ENCODE measurements at regions not wholly inside any gene's neighbourhood (a gene's known extent, or its start where the extent isn't known, plus 50 kb on each side); places are given as distances from the start of the nearest gene placed in this dataset.
"Not testable (repeated sequence)": the region's sequence is repeated elsewhere in the genome, so short reads cannot be mapped to it uniquely, and the experiment has no call there.

- H3K9me3 ChIP-seq (ENCODE audit: low read depth); H3K4me1 ChIP-seq (ENCODE audit: low read depth); H3K27me3 ChIP-seq; H3K36me3 ChIP-seq: not testable (repeated sequence)
- Histone ChIP-seq H3K27ac (peak overlapping the region; percentile 98), H3K4me3 (peak overlapping the region; percentile 63)
- DNase-seq (ENCODE audit: low read depth in 1 of 2, low spot score in 1 of 2): peak; percentile 2 to 22
Measured at GRCh38 chr2:87075054-87075790, 53.6 kb upstream of the PLGLB1 start.

DNA sequence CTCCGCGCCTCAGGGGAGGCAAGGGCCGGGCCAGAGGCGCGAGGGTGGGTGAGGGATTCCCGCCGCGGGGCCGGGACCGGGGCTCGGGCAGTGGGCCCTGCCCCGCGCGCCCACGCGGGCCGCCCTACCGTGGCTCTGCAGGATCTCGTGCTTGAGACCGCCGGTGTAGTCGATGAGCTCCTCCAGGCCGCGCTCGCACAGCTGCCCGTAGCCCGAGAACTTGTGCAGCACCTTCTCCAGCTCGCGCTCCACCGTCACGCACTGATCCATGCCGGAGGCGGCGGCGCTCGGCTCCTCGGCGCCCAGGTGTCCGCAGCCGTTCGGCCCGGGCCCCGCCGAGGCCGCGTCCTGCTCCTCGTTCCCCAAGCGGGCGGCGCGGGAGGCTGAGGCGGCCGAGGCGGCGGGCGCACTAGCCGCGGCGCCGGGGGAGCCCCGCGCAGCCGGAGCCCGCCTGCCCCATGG, 54.2 kb upstream of the PLGLB1 start:
- H3K27ac ChIP-seq: peak overlapping the region; percentile 98
- not testable (repeated sequence) for H3K9me3 ChIP-seq (ENCODE audit: low read depth); H3K4me1 ChIP-seq (ENCODE audit: low read depth); H3K27me3 ChIP-seq; H3K36me3 ChIP-seq
- peak overlapping the region; percentile 63 for H3K4me3 ChIP-seq
- DNase-seq (ENCODE audit: low read depth in 1 of 2, low spot score in 1 of 2): peak; percentile 57 to 60

DNA sequence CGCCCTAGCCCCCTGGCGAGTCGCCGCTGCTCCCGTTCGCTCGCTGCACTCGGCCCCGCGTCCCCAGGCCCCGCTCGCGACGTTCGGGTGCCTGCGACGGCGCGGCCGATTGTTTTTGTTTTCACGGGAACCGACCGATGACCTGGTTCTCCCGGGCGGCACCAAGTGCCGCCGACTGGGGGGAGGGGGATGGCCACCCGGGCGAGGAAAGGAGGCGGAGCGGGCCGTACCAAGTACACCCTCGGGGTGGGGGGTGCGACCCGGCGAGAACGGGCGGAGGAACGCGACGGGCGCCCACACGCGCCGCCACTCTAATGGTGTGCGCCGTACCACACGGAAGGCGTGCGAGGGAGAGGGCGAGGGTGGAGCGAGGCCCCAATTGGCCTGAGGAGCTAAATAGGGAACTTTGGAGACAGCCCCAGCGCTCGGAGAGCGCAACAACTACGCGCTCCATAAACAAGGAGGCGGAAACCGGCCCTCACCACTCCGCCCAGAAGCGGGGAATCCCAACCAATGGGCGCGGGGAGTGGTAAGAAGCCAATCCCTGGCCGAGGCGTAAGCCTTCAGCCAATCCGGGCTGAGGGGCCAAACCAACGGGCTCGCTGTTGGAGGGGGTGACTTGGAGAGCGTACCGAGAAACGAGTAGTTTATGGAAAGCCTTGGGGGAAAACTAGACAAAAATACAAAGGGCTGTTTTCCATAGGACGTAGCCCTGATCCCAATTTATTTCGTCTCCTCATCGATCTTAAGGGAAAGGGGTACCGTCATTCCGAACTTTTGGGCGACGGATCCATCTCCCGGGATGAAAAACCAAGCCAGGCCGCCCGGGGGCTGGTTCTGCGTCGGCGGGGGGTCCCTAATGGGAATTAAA, 54.8 kb upstream of the PLGLB1 start:
- Histone ChIP-seq H3K4me3 (peak overlapping the region; percentile 63), H3K27ac (peak overlapping the region; percentile 98)
- not testable (repeated sequence) for H3K36me3 ChIP-seq; H3K9me3 ChIP-seq (ENCODE audit: low read depth); H3K27me3 ChIP-seq; H3K4me1 ChIP-seq (ENCODE audit: low read depth)
- peak; percentile 86 to 95 for DNase-seq (ENCODE audit: low read depth in 1 of 2, low spot score in 1 of 2)

- H3K9me3 ChIP-seq (ENCODE audit: low read depth); H3K36me3 ChIP-seq; DNase-seq (ENCODE audit: low read depth in 1 of 2, low spot score in 1 of 2); H3K4me1 ChIP-seq (ENCODE audit: low read depth); H3K27me3 ChIP-seq: not testable (repeated sequence)
- H3K4me3 ChIP-seq: peak overlapping the region; percentile 63
- peak overlapping the region; percentile 98 for H3K27ac ChIP-seq
Measured at GRCh38 chr2:87077124-87077446, 55.4 kb upstream of the PLGLB1 start.

DNA sequence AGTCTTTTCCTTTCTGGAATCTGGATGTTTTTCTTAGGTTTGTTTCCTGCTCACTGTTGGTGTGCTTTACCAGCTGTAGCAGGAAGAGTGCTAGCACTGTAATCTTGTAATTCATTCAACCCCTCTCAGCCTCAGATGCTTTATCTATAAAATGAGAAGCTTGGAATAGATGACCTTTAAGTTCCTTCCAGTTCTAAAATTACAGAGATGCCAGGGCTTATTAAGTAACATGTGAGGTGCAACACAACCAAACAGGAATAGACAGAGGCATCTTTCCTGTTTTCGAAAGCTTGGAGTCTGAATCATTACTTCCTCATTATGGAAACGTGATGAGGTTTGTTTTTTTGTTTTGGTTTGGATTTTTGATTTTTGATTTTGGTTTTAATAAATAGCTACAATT, 60.1 kb upstream of the PLGLB1 start:
- not testable (repeated sequence) for H3K27ac ChIP-seq; DNase-seq (ENCODE audit: low read depth in 1 of 2, low spot score in 1 of 2); H3K4me1 ChIP-seq (ENCODE audit: low read depth); H3K27me3 ChIP-seq; H3K9me3 ChIP-seq (ENCODE audit: low read depth); H3K4me3 ChIP-seq; H3K36me3 ChIP-seq

- not testable (repeated sequence) for H3K36me3 ChIP-seq; H3K4me3 ChIP-seq; H3K9me3 ChIP-seq (ENCODE audit: low read depth); H3K27ac ChIP-seq; H3K27me3 ChIP-seq; H3K4me1 ChIP-seq (ENCODE audit: low read depth); DNase-seq (ENCODE audit: low read depth in 1 of 2, low spot score in 1 of 2)
Measured at GRCh38 chr2:87088079-87088478, 66.4 kb upstream of the PLGLB1 start.

DNA sequence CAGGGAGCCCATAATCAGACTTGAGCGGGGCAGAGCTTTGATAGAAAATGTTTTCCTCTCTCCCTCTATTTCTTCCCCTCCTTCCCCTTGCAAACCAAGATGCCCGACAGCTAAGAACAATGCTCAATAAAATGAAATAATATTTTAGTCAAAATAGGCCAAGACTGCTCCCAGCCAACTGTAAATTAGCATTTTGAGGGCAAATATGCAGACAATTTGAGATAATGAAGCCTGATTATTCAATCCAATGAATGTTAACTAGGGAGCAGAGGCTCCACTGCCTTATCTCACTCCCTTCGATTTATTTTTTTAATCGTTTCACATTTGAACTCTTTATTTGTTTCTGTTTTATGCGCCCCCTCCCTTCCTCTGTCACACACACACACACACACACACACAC, 67.8 kb upstream of the PLGLB1 start:
- not testable (repeated sequence) for H3K27me3 ChIP-seq; H3K9me3 ChIP-seq (ENCODE audit: low read depth); H3K27ac ChIP-seq; DNase-seq (ENCODE audit: low read depth in 1 of 2, low spot score in 1 of 2); H3K36me3 ChIP-seq; H3K4me3 ChIP-seq; H3K4me1 ChIP-seq (ENCODE audit: low read depth)

- not testable (repeated sequence) for H3K4me1 ChIP-seq (ENCODE audit: low read depth); H3K4me3 ChIP-seq; H3K9me3 ChIP-seq (ENCODE audit: low read depth); DNase-seq (ENCODE audit: low read depth in 1 of 2, low spot score in 1 of 2); H3K36me3 ChIP-seq; H3K27ac ChIP-seq; H3K27me3 ChIP-seq
Measured at GRCh38 chr2:87093252-87093651, 71.6 kb upstream of the PLGLB1 start.

DNA sequence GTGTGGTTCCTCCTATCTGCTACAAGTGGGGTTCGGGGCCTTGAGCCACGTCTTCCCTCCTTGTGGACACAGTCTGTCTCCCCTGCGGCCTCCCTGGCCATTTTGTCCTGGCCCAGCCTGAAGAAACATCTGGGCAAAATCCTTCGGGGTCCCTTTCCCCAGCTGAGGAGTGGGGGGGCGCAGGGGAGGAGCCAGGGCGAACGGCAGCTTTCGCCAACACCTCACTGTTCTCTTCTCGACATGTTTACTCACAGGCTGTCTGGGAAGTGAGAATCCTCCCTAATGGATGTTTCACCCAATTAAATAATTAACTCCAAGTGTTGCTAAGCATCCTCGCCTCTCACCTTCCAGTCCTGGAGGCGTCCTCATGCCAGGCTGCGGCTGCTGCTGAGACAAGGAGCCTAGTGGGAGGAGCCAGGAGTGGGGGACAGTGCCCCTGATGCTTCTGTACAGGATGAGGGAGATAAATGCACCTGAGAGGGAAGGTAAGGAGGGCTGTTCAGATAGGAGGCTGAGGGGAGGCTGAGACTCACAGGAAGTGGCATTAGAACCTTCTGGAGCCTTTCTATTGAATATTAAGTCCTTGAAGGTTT, 72.4 kb upstream of the PLGLB1 start:
- not testable (repeated sequence) for H3K4me3 ChIP-seq; H3K27ac ChIP-seq; H3K27me3 ChIP-seq; H3K4me1 ChIP-seq (ENCODE audit: low read depth); H3K36me3 ChIP-seq; H3K9me3 ChIP-seq (ENCODE audit: low read depth); DNase-seq (ENCODE audit: low read depth in 1 of 2, low spot score in 1 of 2)

GRCh38 chr2:87095804-87096203, 74.2 kb upstream of the PLGLB1 start:
- H3K27me3 ChIP-seq; H3K27ac ChIP-seq; H3K4me3 ChIP-seq; H3K4me1 ChIP-seq (ENCODE audit: low read depth); H3K9me3 ChIP-seq (ENCODE audit: low read depth); H3K36me3 ChIP-seq; DNase-seq (ENCODE audit: low read depth in 1 of 2, low spot score in 1 of 2): not testable (repeated sequence)

DNA sequence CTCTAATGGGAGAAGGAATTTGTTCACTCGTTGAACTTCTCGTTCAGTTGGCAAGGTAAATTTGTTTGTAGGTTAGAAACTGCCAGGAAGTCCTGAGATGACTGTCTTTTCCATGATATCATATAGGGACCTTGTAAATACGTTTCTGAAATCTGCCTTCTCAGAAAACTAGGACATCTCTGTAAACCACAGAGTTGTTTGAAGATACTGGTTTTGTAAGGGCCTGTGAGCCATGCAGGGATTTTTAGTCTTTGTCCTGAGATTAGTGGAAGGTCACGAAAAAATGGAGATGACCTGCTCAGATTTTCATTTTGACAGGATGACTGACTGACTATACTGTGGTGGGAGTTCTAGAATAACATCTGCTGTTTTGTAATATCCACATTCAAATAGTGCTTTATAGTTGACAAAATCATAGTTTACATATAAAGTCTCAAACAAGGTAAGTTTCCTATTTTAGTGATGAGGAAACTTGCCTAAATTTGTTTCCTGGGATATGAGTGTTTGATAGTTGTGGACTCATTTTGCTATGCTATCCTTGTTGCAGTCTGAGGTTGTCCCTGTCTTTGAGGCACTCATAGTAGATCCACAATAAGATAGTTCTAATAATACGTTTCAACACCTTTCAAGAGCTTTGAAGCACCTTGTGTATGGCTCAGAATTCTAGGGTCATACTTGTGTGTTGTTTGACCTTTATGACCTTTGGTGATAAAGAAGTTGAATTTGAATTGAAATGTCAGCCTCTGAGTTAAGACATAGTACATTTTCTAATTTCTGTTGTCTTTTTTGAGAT, 107.3 kb upstream of the PLGLB1 start:
- not testable (repeated sequence) for H3K36me3 ChIP-seq; H3K27ac ChIP-seq; H3K4me1 ChIP-seq (ENCODE audit: low read depth); H3K27me3 ChIP-seq; DNase-seq (ENCODE audit: low read depth in 1 of 2, low spot score in 1 of 2); H3K4me3 ChIP-seq; H3K9me3 ChIP-seq (ENCODE audit: low read depth)

DNA sequence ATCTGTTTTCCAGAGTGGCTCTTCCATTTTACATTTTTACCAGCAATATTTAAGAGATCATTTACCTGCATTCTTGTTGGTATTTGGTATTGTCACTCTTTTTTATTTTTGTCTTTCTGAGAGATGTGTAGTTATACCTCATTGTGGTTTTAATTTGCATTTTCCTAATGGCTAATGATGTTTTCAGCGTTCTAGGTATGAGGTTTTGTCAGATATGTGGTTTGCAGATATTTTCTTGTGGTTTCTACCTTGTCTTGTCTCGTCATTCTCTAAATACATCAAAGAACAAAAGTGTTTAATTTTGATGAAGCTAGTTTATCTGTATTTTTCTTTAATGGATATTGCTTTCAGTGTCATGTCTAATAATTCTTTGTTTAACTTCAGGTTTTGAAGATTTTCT, 110.9 kb upstream of the PLGLB1 start:
- not testable (repeated sequence) for H3K27ac ChIP-seq; H3K4me3 ChIP-seq; H3K36me3 ChIP-seq; H3K9me3 ChIP-seq (ENCODE audit: low read depth); DNase-seq (ENCODE audit: low read depth in 1 of 2, low spot score in 1 of 2); H3K4me1 ChIP-seq (ENCODE audit: low read depth); H3K27me3 ChIP-seq

GRCh38 chr2:87151835-87152493, 130.3 kb upstream of the PLGLB1 start:
- H3K4me3 ChIP-seq; H3K36me3 ChIP-seq; H3K4me1 ChIP-seq (ENCODE audit: low read depth); DNase-seq (ENCODE audit: low read depth in 1 of 2, low spot score in 1 of 2); H3K9me3 ChIP-seq (ENCODE audit: low read depth); H3K27me3 ChIP-seq; H3K27ac ChIP-seq: not testable (repeated sequence)
